GM19452 (cell line): ENCODE measurements at regions not wholly inside any gene's neighbourhood (a gene's known extent, or its start where the extent isn't known, plus 50 kb on each side); places are given as distances from the start of the nearest gene placed in this dataset.

Experiments used
- ATAC-seq: cut with Tn5 transposase; IDR thresholded peaks from one replicate; pipeline ENCODE4 v1.9.1; 2021; ENCODE audit not compliant: unreplicated experiment

- ATAC-seq = peak; percentile 91
Observed at GRCh38 chr18:26621161-26622026, 73.0 kb upstream of the KCTD1 start.

GRCh38 chr18:26619350-26619749, 71.0 kb upstream of the KCTD1 start:
- ATAC-seq = no peak

DNA sequence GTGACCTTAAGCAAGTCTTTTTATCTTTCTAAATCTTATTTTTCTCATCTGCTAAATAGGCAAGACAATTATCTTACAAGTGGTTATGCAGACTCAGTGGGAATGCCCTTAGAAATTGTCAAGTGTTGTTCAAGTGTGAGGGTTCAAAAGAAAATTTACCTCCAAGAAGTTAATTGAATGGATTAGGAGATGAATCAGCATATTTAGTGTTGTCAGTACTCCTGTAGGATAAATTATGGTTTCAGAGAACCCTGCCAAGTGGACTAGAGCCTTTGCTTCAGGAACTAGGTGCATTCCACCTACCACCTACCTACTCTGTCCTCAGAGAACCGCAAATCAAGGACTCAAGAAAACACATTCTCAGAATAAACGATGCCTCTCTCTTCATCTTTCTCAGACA, 69.8 kb upstream of the KCTD1 start:
- ATAC-seq = no peak

DNA sequence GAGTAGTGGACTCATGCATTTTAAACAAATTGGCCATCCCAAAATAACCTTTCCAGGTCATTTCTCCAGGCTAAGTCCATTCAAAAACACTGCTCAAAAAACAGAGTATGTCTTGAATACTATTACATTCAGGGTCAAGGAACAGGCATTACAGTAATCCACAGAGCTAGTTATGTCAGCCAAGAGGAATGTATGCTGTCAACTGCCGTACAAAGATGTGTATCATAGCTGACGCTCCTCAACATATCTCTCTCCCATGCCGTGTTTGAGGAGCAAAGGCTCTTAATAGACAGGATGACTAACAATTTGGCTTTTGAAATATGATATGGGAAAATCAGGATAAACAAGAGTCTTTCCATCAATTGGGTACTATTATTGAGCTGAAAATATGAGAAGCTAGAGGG, 68.8 kb upstream of the KCTD1 start:
- no peak for ATAC-seq

- no peak for ATAC-seq
Observed at GRCh38 chr18:26614374-26614773, 66.0 kb upstream of the KCTD1 start.
